ENCODE measurements at regions not wholly inside any gene's neighbourhood (a gene's known extent, or its start where the extent isn't known, plus 50 kb on each side); places are given as distances from the start of the nearest gene placed in this dataset.

GRCh38 chr12:94706250-94706661, 55.9 kb upstream of the TMCC3 start:
- DNase-seq (ENCODE audit: low spot score): no peak
- POLR2A ChIA-PET (ENCODE audit: low non-redundant PET): interaction anchor here (0.6 kb wide), 1 partner anchor 73 kb away, joined by 11 read pairs; no protein-coding TSS in a partner anchor
- CTCF ChIA-PET: no interaction called here
- no peak overlapping the region for H3K27ac ChIP-seq
- TF ChIP-seq CTCF (conservative IDR thresholded peaks at IDR 0.05; ENCODE audit: low read depth): no peak

GRCh38 chr12:94705676-94706075, 55.3 kb upstream of the TMCC3 start:
- CTCF ChIA-PET: no interaction called here
- H3K27ac ChIP-seq: no peak overlapping the region
- TF ChIP-seq CTCF (conservative IDR thresholded peaks at IDR 0.05; ENCODE audit: low read depth): no peak
- POLR2A ChIA-PET (ENCODE audit: low non-redundant PET): no interaction called here
- no peak for DNase-seq (ENCODE audit: low spot score)

- TF ChIP-seq CTCF (conservative IDR thresholded peaks at IDR 0.05; ENCODE audit: low read depth): no peak
- DNase-seq (ENCODE audit: low spot score): peak; percentile 18
- ChIA-PET POLR2A (ENCODE audit: low non-redundant PET) (no interaction called here), CTCF (no interaction called here)
- H3K27ac ChIP-seq: no peak overlapping the region
Observed at GRCh38 chr12:94704452-94705306, 54.3 kb upstream of the TMCC3 start.

- no peak for DNase-seq (ENCODE audit: low spot score)
- no peak overlapping the region for H3K27ac ChIP-seq
- TF ChIP-seq CTCF (conservative IDR thresholded peaks at IDR 0.05; ENCODE audit: low read depth): no peak
- ChIA-PET POLR2A (ENCODE audit: low non-redundant PET) (no interaction called here), CTCF (no interaction called here)
Observed at GRCh38 chr12:94702696-94703095, 52.3 kb upstream of the TMCC3 start.

- no peak overlapping the region for H3K27ac ChIP-seq
- no peak for TF ChIP-seq CTCF (conservative IDR thresholded peaks at IDR 0.05; ENCODE audit: low read depth)
- ChIA-PET POLR2A (ENCODE audit: low non-redundant PET) (no interaction called here), CTCF (no interaction called here)
- DNase-seq (ENCODE audit: low spot score): no peak
Observed at GRCh38 chr12:94701711-94702110, 51.4 kb upstream of the TMCC3 start.

- CTCF ChIA-PET: no interaction called here
- no peak for TF ChIP-seq CTCF (conservative IDR thresholded peaks at IDR 0.05; ENCODE audit: low read depth)
- POLR2A ChIA-PET (ENCODE audit: low non-redundant PET): no interaction called here
- H3K27ac ChIP-seq: no peak overlapping the region
- DNase-seq (ENCODE audit: low spot score): no peak
Observed at GRCh38 chr12:94700662-94701061, 50.3 kb upstream of the TMCC3 start.
